OCI-LY3 (cell line): ENCODE measurements at regions not wholly inside any gene's neighbourhood (a gene's known extent, or its start where the extent isn't known, plus 50 kb on each side); places are given as distances from the start of the nearest gene placed in this dataset.

Experiments used
- EZH2phosphoT487 ChIP-seq: fragments of 200-600 bp; shearing (Covaris generic); IDR thresholded peaks from 2 replicates; pipeline ENCODE4 v1.6.1; 2018; ENCODE audit warnings: antibody characterized with exemption, mixed run types, low read depth
- TF ChIP-seq, protein P1 (sequence below): fragments of 200-600, 300-600 bp; sonication (generic); IDR thresholded peaks from 2 replicates; pipeline ENCODE4 v1.5.1; 2014; ENCODE audit warnings: antibody characterized with exemption, low read length, low read depth

DNA sequence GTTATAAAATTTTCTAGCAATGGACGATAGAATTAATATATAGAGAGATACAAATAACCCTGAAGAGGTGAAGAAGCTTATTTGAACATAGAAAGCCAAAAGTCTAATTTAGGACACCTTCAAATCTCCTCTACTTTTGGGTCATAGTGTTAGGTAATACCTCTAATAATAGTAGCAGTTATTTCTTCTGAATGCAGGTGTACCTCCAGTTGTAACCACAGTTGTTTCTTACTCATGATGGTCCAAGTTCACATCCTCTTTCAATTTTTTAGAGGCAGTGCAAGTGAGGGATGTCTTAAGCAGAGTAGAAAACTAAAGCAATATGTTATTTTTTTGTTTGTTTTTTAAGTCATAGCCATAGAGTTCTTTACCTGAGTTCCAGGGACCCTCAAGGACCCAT is 429.5 kb downstream of the CCDC85A start:
- TF ChIP-seq, protein P1, sequence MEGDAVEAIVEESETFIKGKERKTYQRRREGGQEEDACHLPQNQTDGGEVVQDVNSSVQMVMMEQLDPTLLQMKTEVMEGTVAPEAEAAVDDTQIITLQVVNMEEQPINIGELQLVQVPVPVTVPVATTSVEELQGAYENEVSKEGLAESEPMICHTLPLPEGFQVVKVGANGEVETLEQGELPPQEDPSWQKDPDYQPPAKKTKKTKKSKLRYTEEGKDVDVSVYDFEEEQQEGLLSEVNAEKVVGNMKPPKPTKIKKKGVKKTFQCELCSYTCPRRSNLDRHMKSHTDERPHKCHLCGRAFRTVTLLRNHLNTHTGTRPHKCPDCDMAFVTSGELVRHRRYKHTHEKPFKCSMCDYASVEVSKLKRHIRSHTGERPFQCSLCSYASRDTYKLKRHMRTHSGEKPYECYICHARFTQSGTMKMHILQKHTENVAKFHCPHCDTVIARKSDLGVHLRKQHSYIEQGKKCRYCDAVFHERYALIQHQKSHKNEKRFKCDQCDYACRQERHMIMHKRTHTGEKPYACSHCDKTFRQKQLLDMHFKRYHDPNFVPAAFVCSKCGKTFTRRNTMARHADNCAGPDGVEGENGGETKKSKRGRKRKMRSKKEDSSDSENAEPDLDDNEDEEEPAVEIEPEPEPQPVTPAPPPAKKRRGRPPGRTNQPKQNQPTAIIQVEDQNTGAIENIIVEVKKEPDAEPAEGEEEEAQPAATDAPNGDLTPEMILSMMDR: no peak
- no peak for TF ChIP-seq EZH2phosphoT487
